Coronary artery (tissue), 2 donors: ENCODE measurements at regions not wholly inside any gene's neighbourhood (a gene's known extent, or its start where the extent isn't known, plus 50 kb on each side); places are given as distances from the start of the nearest gene placed in this dataset.
"Not testable (repeated sequence)": the region's sequence is repeated elsewhere in the genome, so short reads cannot be mapped to it uniquely, and the experiment has no call there.

ENCODE experiments used
- DNase-seq: peaks from one replicate; pipeline ENCODE4 v3.0.0-alpha.2; 2017; ENCODE audit warnings: low spot score
- H3K27ac ChIP-seq, 2 donors: fragments of 200-600 bp; sonication (generic); one replicate each; pipeline ENCODE4 v1.5.1; 2016 to 2019
- H3K4me3 ChIP-seq: fragments of 200-600 bp; sonication (generic); 2 replicates; pipeline ENCODE4 v1.5.1; 2016; ENCODE audit warnings: mild to moderate bottlenecking, moderate library complexity
- CTCF ChIP-seq: fragments of 200-600 bp; sonication (generic); IDR thresholded peaks from one replicate; pipeline ENCODE4 v1.5.1; 2019; ENCODE audit warnings: antibody characterized with exemption

DNA sequence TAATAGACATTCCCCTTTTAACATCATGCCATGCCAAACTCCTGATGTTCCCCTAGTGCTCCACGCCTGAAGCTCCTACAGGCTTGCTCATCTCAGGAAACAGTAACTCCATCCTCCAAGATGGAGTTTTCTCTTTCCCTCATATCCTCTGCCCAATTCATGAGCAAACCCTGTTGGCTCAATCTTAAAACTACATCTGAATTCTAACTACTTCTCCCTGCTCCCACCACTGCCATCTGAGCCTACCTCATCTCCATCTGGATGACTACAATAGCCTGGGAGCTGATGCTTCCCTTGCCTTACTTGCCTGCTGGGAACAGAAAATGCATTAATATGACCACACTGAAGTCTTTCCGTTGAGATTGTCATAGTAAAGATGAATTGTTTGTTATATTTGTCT, 271.7 kb upstream of the MKLN1 start:
- no peak for TF ChIP-seq CTCF
- H3K27ac ChIP-seq, result peak overlapping the region in 1 of 2 donors; percentile 7
- no peak for DNase-seq
- H3K4me3 ChIP-seq, result no peak overlapping the region

GRCh38 chr7:131057015-131057793, 270.5 kb upstream of the MKLN1 start:
- DNase-seq, result no peak
- no peak overlapping the region for H3K27ac ChIP-seq
- H3K4me3 ChIP-seq, result no peak overlapping the region
- TF ChIP-seq CTCF, result no peak

GRCh38 chr7:131057794-131058070, 269.9 kb upstream of the MKLN1 start:
- Histone ChIP-seq H3K4me3 (no peak overlapping the region), H3K27ac (no peak overlapping the region)
- no peak for TF ChIP-seq CTCF
- DNase-seq, result no peak

GRCh38 chr7:131058561-131059288, 269.0 kb upstream of the MKLN1 start:
- H3K27ac ChIP-seq, H3K4me3 ChIP-seq, DNase-seq: not testable (repeated sequence)

DNA sequence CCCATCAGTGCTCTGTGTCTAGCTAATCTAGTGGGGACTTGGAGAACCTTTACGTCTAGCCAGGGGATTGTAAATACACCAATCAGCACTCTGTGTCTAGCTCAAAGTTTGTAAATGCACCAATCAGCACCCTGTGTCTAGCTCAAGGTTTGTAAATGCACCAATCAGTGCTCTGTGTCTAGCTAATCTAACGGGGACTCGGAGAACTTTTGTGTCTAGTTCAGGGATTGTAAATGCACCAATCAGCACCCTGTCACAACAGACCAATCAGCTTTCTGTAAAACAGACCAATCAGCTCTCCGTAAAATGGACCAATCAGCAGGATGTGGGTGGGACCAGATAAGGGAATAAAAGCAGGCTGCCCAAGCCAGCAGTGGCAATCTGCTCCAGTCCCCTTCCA, 268.3 kb upstream of the MKLN1 start:
- not testable (repeated sequence) for H3K27ac ChIP-seq, DNase-seq, H3K4me3 ChIP-seq

- TF ChIP-seq CTCF, result no peak
- no peak for DNase-seq
- Histone ChIP-seq H3K4me3 (no peak overlapping the region), H3K27ac (no peak overlapping the region)
Measured at GRCh38 chr7:131061158-131061557, 266.5 kb upstream of the MKLN1 start.

DNA sequence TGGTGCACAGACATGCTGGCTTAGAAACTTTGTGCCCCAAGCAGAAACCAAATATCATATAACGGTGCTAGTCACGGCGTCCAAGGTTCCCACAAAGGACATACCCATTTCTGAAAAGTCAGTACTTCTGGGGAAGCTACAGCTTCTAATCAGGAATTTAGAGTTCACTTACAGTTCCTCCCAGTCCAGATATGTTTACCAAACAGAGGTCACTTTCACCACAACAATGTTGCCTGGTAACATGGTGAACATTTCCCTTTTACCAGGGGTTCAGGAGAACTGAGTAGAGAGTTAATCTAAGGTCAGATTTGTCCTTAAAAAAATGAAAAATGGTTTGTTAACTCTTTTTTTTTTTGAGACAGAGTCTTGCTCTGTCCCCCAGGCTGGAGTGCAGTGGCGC, 265.9 kb upstream of the MKLN1 start:
- no peak overlapping the region for H3K27ac ChIP-seq
- TF ChIP-seq CTCF, result no peak
- H3K4me3 ChIP-seq, result no peak overlapping the region
- DNase-seq, result no peak

GRCh38 chr7:131066635-131067034, 261.0 kb upstream of the MKLN1 start:
- Histone ChIP-seq H3K27ac (no peak overlapping the region), H3K4me3 (no peak overlapping the region)
- DNase-seq, result no peak
- TF ChIP-seq CTCF, result no peak
